HG02678 (cell line): ENCODE measurements at regions not wholly inside any gene's neighbourhood (a gene's known extent, or its start where the extent isn't known, plus 50 kb on each side); places are given as distances from the start of the nearest gene placed in this dataset.
"Not testable (repeated sequence)": the region's sequence is repeated elsewhere in the genome, so short reads cannot be mapped to it uniquely, and the experiment has no call there.

Experiments
- ATAC-seq: cut with Tn5 transposase; IDR thresholded peaks from one replicate; pipeline ENCODE4 v1.9.1; 2021; ENCODE audit warnings: mild to moderate bottlenecking, moderate library complexity; ENCODE audit not compliant: unreplicated experiment

DNA sequence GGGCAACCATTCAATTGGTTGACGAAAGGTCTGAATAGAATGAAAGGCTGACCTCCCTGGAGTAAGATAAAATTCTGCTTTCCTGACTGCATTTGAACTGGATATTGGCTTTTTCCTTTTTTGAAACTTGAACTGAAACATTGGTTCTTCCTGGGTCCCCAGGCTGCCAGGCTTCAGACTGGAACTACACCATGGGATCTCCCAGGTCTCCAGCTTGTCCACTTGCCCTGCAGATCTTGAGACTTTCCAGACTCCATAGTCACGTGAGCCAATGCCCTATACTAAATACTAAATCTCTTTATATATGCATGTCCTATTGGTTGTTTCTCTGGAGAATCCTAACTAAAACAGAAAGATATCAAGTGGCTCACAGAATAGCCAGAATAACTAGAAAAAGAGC, 118.7 kb upstream of the KRR1 start:
- no peak for ATAC-seq

GRCh38 chr12:75628916-75629315, 117.5 kb upstream of the KRR1 start:
- no peak for ATAC-seq

DNA sequence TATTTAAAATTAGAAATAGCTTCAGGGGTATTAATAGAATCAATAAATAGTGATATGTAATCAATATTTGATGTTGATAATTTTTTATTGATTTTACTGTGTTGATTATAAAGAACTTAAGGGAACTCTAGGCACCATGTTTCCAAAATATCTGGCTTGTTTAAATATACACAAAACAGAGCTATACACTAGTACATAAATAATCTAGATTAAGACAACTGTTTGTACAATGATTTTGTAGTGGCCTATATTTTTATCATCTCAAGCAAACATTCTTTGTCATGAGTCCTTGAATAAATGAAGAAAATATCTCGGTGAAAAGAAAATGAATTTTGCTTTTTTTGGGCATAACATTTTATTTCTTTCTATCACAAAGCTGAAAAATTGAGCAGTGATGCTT, 117.1 kb upstream of the KRR1 start:
- ATAC-seq: no peak

- no peak for ATAC-seq
Observed at GRCh38 chr12:75623631-75624154, 112.3 kb upstream of the KRR1 start.

- no peak for ATAC-seq
Observed at GRCh38 chr12:75622492-75622891, 111.1 kb upstream of the KRR1 start.

DNA sequence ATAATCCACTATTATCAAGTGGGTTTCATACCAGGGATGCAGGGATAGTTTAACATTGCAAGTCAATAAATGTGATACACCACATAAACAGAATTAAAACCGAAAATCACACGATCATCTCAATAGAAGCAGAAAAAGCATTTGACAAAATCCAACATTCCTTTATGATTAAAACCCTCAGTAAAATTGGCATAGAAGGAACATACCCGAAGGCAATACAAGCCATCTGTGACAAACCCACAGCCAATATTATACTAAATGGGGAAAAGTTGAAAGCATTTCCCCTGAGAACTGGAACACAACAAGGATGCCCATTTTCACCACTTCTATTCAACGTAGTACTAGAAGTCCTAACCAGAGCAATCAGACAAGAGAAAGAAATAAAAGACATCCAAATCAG, 103.0 kb upstream of the KRR1 start:
- not testable (repeated sequence) for ATAC-seq

GRCh38 chr12:75613981-75614380, 102.6 kb upstream of the KRR1 start:
- no peak for ATAC-seq

GRCh38 chr12:75611041-75611440, 99.6 kb upstream of the KRR1 start:
- no peak for ATAC-seq

DNA sequence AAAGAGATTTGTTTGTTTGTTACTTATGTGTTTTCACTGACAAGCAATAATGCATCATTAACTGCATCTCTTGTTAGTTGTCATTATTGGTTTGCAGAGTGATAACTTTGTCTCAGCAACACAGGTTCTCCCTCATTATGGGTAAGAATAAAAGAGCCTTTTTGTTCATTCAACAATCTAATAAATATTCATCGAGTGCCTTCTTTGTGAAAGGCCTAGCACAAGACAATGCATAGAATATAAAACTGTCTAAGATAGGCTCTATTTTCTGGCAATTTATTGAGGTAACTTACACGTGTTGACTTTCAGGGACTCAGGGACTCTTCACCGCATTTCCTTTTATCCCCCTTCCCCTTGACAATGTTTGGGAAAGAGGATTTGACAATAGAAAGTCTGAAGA, 95.5 kb upstream of the KRR1 start:
- ATAC-seq: no peak

DNA sequence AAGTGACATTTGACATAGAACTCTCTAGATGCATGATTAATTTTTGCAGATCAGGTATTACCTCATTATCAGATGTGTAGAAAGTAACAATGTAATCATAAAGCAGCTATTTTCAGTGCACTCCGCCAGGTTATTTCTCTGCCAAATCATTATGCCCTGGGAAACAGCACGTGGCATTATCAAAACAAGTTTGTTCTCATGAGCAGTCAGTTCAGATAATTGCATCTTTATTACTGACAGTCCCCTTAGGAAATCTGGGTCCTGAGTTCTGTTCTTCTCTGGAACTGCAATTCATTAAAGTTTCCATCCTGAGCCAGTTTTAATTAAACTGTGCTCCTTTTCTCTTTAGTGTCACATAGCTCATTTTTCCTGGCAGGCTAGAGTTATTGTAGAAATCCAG, 94.7 kb upstream of the KRR1 start:
- no peak for ATAC-seq

- no peak for ATAC-seq
Observed at GRCh38 chr12:75603475-75603874, 92.1 kb upstream of the KRR1 start.

GRCh38 chr12:75602106-75602505, 90.7 kb upstream of the KRR1 start:
- no peak for ATAC-seq

- ATAC-seq: no peak
Observed at GRCh38 chr12:75600146-75600545, 88.7 kb upstream of the KRR1 start.

- ATAC-seq: no peak
Observed at GRCh38 chr12:75599061-75599460, 87.7 kb upstream of the KRR1 start.

GRCh38 chr12:75596406-75596805, 85.0 kb upstream of the KRR1 start:
- no peak for ATAC-seq

GRCh38 chr12:75592638-75593335, 81.4 kb upstream of the KRR1 start:
- ATAC-seq: no peak

- ATAC-seq: no peak
Observed at GRCh38 chr12:75592086-75592485, 80.7 kb upstream of the KRR1 start.

GRCh38 chr12:75591628-75592027, 80.2 kb upstream of the KRR1 start:
- ATAC-seq: no peak

DNA sequence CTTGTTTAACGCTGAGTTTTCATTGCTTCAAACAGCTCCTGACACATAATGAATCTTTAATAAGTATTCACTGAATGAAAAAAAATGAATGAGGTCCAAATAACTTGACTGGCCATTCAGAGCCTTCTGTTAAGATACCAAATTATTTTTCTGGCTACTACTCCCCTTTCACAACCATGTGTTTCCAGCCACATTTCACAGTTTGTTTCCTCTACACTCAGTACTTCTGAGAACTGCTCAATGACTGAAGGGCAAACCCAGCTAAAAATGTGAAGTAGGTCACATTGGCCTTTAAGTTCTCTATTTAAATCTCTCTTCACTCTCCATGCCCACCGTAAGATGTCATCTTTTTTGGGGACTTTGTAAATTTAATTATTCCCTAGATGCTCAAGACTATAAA, 78.4 kb upstream of the KRR1 start:
- no peak for ATAC-seq

DNA sequence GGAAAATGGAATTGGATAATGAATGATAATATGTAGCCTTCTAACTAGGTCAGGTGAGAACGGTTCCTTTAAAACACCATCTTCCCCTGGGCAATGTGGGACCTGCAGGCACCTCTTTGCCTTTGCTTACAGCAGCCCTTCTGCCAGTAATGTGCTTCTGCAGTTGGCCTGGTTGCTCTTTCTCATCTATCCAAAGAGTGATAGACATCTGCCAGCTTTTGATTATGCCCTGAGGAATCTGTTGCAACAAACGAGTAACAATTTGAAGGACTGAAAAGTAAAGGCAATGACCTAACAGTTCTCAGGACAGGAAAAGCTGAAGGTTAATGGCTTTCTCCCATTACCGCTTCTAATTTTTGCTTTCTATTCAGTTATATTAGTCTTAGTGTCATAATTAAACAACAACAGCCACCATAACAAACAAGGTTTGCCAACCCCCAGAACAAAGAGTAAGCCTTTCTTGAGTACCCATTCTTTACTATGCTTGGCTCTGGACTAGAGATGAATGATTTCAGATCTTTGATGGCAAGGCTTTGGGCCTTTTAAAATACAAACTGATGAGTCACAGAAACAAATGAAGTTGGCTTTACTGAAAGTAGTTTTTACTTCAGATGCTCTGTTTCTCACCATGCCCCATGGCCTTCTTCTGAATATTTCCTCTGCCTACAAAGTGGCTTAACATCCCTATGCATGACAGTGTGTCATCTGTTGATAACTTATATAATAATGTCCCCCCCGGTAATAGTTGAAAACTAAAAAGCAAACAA, 76.1 kb upstream of the KRR1 start:
- ATAC-seq: no peak

DNA sequence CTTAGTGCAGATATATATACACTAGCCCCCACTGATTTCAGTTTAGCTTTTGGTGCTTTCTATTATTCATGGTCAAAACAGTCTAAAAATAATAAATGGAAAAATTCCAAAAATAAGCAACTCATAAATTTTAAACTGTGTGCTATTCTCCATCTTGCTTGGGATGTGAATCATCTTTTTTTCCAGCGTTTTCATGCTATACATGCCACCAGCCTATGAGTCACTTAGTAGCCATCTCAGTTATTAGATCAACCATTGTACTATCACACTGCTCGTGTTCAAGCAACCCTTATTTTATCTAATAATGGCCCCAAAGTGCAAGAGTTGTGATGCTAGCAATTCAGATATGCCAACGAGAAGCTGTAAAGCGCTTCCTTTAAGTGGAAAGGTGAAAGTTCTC, 73.9 kb upstream of the KRR1 start:
- ATAC-seq: no peak

DNA sequence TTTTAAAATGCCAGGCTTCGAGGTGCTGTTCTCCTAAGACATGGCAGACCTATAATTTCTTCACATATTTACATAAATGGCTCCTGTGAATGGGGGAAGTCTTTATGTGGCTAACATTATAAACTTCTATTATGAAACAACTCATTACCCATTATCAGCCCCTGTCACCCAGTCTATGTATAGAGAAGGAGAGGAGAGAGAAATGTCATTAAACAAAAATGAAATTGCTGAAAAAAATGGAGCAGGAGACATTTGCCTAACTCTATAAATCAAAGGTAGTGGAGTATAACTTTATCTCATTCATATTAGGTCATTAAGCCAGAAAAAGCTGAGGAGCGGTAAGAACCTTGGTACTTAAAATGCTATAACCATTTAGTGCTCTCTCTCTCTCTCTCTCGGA, 71.9 kb upstream of the KRR1 start:
- no peak for ATAC-seq
